ENCODE measurements at regions not wholly inside any gene's neighbourhood (a gene's known extent, or its start where the extent isn't known, plus 50 kb on each side); places are given as distances from the start of the nearest gene placed in this dataset.

DNA sequence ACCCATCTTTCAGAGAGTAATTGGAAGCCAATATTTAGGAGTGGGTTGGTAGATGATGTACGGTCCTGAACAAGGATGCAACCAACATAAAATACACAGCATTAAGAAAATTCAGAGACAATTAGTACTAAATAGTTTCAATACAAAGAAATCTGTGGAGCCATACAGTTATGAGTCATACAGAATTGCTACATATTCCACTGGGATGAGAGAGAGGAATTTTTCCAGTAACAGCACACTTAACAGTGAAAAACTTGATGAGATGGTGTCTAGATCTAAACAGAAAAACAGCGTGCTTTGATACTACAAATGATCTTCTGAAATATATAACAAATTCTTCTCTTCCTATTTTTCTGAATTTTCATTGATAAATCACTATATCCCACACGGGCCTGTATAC, 1999.3 kb upstream of the CDH9 start:
- no peaks in the 10 kb centered on the region for H3K4me1 Mint-ChIP-seq
- no peaks in the 10 kb centered on the region for H3K9me3 Mint-ChIP-seq
- TF ChIP-seq, protein P1, sequence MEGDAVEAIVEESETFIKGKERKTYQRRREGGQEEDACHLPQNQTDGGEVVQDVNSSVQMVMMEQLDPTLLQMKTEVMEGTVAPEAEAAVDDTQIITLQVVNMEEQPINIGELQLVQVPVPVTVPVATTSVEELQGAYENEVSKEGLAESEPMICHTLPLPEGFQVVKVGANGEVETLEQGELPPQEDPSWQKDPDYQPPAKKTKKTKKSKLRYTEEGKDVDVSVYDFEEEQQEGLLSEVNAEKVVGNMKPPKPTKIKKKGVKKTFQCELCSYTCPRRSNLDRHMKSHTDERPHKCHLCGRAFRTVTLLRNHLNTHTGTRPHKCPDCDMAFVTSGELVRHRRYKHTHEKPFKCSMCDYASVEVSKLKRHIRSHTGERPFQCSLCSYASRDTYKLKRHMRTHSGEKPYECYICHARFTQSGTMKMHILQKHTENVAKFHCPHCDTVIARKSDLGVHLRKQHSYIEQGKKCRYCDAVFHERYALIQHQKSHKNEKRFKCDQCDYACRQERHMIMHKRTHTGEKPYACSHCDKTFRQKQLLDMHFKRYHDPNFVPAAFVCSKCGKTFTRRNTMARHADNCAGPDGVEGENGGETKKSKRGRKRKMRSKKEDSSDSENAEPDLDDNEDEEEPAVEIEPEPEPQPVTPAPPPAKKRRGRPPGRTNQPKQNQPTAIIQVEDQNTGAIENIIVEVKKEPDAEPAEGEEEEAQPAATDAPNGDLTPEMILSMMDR (IDR thresholded peaks at IDR 0.05; ENCODE audit: unreplicated experiment in 3 of 3), result no peak
- H3K4me3 Mint-ChIP-seq, result no peak overlapping the region
- H3K27ac Mint-ChIP-seq, result no peak overlapping the region
- no peaks in the 10 kb centered on the region for H3K36me3 Mint-ChIP-seq (ENCODE audit: low read depth)
- no peaks in the 10 kb centered on the region for H3K27me3 Mint-ChIP-seq (ENCODE audit: low read depth)

DNA sequence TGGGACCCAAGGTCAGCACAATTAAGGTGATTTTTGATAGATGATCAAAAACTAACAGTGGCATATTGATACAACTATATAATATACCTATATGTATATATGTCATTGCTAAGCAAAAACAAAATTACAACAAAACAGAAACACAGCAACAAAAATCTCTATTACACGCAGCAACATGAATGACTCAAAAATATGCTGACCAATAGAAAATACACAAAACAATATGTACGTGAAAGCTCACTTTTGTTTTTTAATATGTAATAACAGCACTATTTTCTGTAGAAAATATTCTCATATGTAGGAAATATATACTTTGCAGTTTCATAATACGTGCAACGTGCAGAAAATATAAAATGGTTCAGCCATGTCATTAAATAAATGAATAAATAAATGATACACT, 1985.7 kb upstream of the CDH9 start:
- no peaks in the 10 kb centered on the region for H3K36me3 Mint-ChIP-seq (ENCODE audit: low read depth)
- no peaks in the 10 kb centered on the region for H3K9me3 Mint-ChIP-seq
- no peaks in the 10 kb centered on the region for H3K27me3 Mint-ChIP-seq (ENCODE audit: low read depth)
- H3K27ac Mint-ChIP-seq, result no peak overlapping the region
- no peak overlapping the region for H3K4me3 Mint-ChIP-seq
- TF ChIP-seq, protein P1 (IDR thresholded peaks at IDR 0.05; ENCODE audit: unreplicated experiment in 3 of 3), result no peak
- H3K4me1 Mint-ChIP-seq, result no peaks in the 10 kb centered on the region

DNA sequence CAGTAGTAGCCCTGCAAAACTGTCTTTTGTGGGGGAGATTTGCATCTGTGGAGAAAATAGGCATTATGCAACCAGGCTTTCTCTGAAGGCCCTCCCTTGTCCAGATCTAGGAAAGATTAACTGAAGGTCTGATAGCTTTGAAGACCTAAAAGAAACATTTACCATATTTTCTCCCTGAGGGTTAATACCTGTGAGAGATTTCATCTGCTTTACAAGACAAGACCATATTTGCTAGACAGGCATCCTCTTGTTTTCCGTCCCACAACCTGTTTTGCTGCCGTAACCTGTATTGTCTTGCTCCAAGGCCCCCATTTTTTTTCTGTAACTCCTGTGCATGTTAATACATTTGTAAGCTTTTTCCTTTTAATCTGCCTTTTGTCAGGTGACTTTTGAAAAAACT, 1985.2 kb upstream of the CDH9 start:
- TF ChIP-seq, protein P1 (IDR thresholded peaks at IDR 0.05; ENCODE audit: unreplicated experiment in 3 of 3), result no peak
- Mint-ChIP-seq H3K27ac (no peak overlapping the region), H3K4me1 (no peaks in the 10 kb centered on the region), H3K27me3 (ENCODE audit: low read depth) (no peaks in the 10 kb centered on the region), H3K4me3 (no peak overlapping the region), H3K36me3 (ENCODE audit: low read depth) (no peaks in the 10 kb centered on the region), H3K9me3 (no peaks in the 10 kb centered on the region)

DNA sequence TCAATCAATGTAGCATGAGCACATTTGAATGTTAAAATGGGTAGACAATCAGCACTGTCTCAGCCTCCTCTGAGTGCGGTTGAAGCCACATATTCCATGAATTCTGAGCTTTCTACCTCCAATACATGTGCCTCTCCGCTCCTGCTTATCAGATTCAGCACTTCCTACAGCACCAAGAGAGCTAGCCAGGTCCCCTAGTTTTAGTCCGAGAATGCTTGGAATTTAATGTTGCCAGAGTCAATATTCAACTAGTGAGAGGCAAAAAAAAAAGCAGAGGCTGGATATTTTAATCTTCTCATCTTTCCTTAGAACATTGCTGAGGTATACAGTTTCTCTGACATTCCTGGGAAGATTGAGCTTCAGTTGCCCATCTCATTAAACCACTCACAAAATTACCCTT, 1979.1 kb upstream of the CDH9 start:
- no peaks in the 10 kb centered on the region for H3K36me3 Mint-ChIP-seq (ENCODE audit: low read depth)
- H3K4me3 Mint-ChIP-seq, result no peak overlapping the region
- H3K27ac Mint-ChIP-seq, result peak overlapping the region; percentile 45 to 77 (median 75)
- no peaks in the 10 kb centered on the region for H3K9me3 Mint-ChIP-seq
- H3K27me3 Mint-ChIP-seq (ENCODE audit: low read depth), result no peaks in the 10 kb centered on the region
- H3K4me1 Mint-ChIP-seq, result peaks cover 4% of the 10 kb centered on the region
- TF ChIP-seq, protein P1 (IDR thresholded peaks at IDR 0.05; ENCODE audit: unreplicated experiment in 3 of 3), result no peak

DNA sequence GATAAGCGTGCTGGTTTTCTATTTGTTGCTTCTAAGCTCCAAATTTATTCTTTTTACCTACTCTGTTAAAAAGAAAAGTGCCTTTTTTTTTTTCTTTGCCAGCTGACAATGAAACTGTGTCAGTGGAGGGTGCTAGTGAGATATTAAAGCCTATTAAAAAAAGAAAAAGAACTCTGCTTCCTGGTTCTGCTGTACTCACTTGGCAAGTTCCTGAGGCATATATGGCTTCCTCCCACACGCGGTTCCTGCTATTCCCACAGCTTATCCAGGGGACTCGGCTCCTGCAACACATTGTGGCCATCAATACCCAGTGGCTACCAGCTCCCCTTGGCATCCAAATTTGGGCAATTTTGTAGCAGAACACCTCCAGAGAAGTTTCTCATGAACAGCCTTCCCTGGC, 1977.7 kb upstream of the CDH9 start:
- Mint-ChIP-seq H3K27me3 (ENCODE audit: low read depth) (no peaks in the 10 kb centered on the region), H3K9me3 (no peaks in the 10 kb centered on the region), H3K36me3 (ENCODE audit: low read depth) (no peaks in the 10 kb centered on the region), H3K27ac (no peak overlapping the region), H3K4me1 (peaks cover 4% of the 10 kb centered on the region), H3K4me3 (no peak overlapping the region)
- TF ChIP-seq, protein P1 (IDR thresholded peaks at IDR 0.05; ENCODE audit: unreplicated experiment in 3 of 3), result no peak

DNA sequence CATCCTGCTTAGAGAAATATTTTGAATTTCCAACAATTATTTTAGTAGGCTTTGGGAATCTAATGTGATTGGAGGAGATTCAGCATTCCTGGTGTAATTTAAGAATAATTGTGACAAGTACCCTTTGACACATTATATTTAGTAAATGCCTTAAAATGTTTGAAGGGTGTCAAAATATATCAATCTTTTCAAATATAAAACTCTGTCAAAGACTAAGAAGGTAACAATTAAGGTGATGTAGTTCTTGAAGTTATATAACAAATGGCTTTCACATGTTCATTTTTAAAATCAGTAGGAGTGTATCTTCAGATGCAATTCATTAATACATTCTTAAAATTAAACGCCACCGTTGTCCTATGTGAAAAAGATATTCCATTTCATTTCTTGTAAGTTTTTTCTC, 1977.1 kb upstream of the CDH9 start:
- TF ChIP-seq, protein P1 (IDR thresholded peaks at IDR 0.05; ENCODE audit: unreplicated experiment in 3 of 3), result no peak
- Mint-ChIP-seq H3K4me3 (no peak overlapping the region), H3K27ac (no peak overlapping the region), H3K4me1 (peaks cover 4% of the 10 kb centered on the region), H3K36me3 (ENCODE audit: low read depth) (no peaks in the 10 kb centered on the region), H3K9me3 (no peaks in the 10 kb centered on the region), H3K27me3 (ENCODE audit: low read depth) (no peaks in the 10 kb centered on the region)

Measured in nephron (organoid).